ENCODE measurements at regions not wholly inside any gene's neighbourhood (a gene's known extent, or its start where the extent isn't known, plus 50 kb on each side); places are given as distances from the start of the nearest gene placed in this dataset.

DNA sequence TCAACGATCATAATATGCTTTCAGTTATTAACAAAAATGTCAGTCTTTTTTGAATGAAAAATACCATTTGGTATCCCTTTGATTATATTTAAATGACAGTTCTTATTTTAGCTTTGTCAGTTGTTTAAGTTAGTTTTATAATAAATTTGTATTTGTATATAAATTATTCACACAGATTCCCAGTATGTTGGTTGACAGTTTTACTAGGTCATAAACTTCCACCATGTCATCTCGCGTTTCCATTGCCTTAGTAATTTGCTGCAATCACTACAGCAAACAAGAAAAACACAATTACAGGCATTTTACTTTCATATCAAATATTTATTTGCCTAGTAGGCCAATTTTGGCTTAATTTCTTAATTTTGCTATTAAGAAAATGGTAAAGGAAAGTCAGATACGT, 109.6 kb upstream of the ANK2 start:
- Histone ChIP-seq H3K9me3 (no peaks in the 10 kb centered on the region), H3K27ac (no peak overlapping the region), H3K4me3 (no peak overlapping the region), H3K36me3 (no peaks in the 10 kb centered on the region), H3K27me3 (replicated peaks; ENCODE audit: insufficient read depth) (no peaks in the 10 kb centered on the region), H3K4me1 (replicated peaks) (no peaks in the 10 kb centered on the region)
- WGBS, result 39% methylated on average over 4 of the region's 4 CpGs
- TF ChIP-seq POLR2A (IDR thresholded peaks at IDR 0.05), result no peak
- DNase-seq (ENCODE audit: low spot score), result no peak
- intact Hi-C loops (cut with DNase I), result loop anchor here (5.0 kb wide), 2 partner anchors 173 to 303 kb away; partner anchors contain the start of genes LARP7 and ZGRF1

DNA sequence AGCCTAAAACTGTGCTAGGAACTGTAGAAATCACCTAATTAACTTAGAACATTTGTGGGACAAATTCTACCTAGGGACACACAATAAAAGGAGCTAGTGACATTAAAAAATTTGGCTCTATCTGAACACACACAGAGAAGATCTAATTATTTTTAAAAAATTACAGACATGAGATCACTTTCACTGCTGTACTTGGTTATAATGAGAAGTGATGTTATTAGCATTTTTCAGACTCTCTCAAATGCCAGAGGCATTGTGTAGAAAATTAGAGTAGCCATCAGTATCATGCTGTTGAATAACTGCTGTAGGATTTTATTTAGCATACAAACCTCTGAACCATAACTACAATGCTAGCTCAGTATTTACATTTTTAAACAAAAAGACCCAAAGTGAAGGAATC, 109.1 kb upstream of the ANK2 start:
- Histone ChIP-seq H3K27me3 (replicated peaks; ENCODE audit: insufficient read depth) (no peaks in the 10 kb centered on the region), H3K27ac (no peak overlapping the region), H3K4me3 (no peak overlapping the region), H3K36me3 (no peaks in the 10 kb centered on the region), H3K9me3 (no peaks in the 10 kb centered on the region), H3K4me1 (replicated peaks) (no peaks in the 10 kb centered on the region)
- no peak for DNase-seq (ENCODE audit: low spot score)
- no peak for TF ChIP-seq POLR2AphosphoS5 (IDR thresholded peaks at IDR 0.05)
- TF ChIP-seq POLR2A (IDR thresholded peaks at IDR 0.05), result no peak
- TF ChIP-seq, protein P1, sequence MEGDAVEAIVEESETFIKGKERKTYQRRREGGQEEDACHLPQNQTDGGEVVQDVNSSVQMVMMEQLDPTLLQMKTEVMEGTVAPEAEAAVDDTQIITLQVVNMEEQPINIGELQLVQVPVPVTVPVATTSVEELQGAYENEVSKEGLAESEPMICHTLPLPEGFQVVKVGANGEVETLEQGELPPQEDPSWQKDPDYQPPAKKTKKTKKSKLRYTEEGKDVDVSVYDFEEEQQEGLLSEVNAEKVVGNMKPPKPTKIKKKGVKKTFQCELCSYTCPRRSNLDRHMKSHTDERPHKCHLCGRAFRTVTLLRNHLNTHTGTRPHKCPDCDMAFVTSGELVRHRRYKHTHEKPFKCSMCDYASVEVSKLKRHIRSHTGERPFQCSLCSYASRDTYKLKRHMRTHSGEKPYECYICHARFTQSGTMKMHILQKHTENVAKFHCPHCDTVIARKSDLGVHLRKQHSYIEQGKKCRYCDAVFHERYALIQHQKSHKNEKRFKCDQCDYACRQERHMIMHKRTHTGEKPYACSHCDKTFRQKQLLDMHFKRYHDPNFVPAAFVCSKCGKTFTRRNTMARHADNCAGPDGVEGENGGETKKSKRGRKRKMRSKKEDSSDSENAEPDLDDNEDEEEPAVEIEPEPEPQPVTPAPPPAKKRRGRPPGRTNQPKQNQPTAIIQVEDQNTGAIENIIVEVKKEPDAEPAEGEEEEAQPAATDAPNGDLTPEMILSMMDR (IDR thresholded peaks at IDR 0.05), result no peak
- intact Hi-C loops (cut with DNase I), result loop anchor here (5.0 kb wide), 1 partner anchor 303 kb away; the partner anchor contains the start of genes LARP7 and ZGRF1

DNA sequence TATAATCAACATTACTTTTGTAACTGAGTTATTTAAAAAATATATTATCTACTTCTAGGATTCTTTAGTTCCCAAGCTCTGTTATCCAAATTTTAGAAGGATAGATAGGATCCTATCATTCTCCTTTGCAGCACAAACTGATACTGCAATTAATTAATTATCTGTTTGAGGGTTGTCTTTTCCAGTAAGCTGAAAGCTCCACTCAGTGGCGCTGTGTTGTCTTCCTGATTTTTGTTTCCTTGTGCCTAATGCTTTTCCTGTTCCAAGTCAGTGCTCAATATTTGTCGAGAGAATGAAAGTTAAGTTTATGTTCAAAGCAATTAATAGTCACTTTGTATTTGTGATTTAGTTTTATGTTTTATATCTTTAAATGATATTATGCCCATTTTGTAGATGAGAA, 107.4 kb upstream of the ANK2 start:
- intact Hi-C loops (cut with DNase I), result loop anchor here (5.0 kb wide), 1 partner anchor 305 kb away; the partner anchor contains the start of genes LARP7 and ZGRF1
- no peaks in the 10 kb centered on the region for H3K36me3 ChIP-seq
- no peaks in the 10 kb centered on the region for H3K9me3 ChIP-seq
- TF ChIP-seq POLR2AphosphoS5 (IDR thresholded peaks at IDR 0.05), result no peak
- TF ChIP-seq, protein P1 (IDR thresholded peaks at IDR 0.05), result no peak
- 81% methylated on average over 2 of the region's 2 CpGs for WGBS
- no peaks in the 10 kb centered on the region for H3K4me1 ChIP-seq (replicated peaks)
- H3K27ac ChIP-seq, result no peak overlapping the region
- no peak for DNase-seq (ENCODE audit: low spot score)
- no peak overlapping the region for H3K4me3 ChIP-seq
- H3K27me3 ChIP-seq (replicated peaks; ENCODE audit: insufficient read depth), result no peaks in the 10 kb centered on the region

DNA sequence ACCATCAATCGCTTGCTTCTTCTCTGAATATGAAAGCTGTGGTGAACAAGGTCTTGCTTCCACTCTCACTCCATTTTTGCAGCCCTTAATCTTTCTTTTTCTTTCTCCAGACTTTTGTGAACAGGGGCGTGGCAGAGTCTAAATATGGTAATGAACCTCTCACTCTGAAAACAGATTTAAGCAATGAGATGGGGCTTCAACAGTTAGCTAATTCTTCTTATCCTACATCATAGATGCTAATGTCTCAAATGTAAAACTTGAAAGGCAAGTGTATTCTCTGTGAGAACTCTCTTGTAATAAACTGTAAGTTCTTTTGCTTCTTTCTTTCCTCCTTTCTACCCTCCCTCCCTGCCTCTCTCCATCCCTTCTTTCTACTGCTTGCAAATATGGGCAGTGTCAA, 106.5 kb upstream of the ANK2 start:
- no peak for TF ChIP-seq POLR2A (IDR thresholded peaks at IDR 0.05)
- 92% methylated on average over 2 of the region's 2 CpGs for WGBS
- Histone ChIP-seq H3K9me3 (no peaks in the 10 kb centered on the region), H3K27ac (no peak overlapping the region), H3K36me3 (no peaks in the 10 kb centered on the region), H3K4me3 (no peak overlapping the region), H3K4me1 (replicated peaks) (no peaks in the 10 kb centered on the region), H3K27me3 (replicated peaks; ENCODE audit: insufficient read depth) (no peaks in the 10 kb centered on the region)
- intact Hi-C loops (cut with DNase I), result loop anchor here (5.0 kb wide), 1 partner anchor 306 kb away; the partner anchor contains the start of genes LARP7 and ZGRF1
- no peak for DNase-seq (ENCODE audit: low spot score)

DNA sequence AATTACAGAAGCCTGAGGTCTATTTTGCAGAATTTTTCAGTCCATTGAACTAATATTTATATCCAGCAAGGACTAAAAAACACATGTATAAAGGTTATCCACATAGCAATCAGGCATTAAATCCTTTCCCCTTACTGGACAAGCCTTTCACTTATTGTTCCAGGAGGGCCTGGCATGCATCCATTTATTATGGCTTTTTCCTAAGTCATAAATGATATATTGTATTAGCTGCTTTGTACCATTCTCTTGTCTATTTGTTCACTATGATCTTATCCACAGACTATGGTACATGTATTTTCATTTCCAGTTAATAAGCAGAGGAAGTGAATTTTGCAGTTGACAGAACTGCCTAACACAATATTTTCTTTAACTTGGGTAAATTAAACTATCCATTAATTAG, 105.4 kb upstream of the ANK2 start:
- intact Hi-C loops (cut with DNase I), result loop anchor here (5.0 kb wide), 1 partner anchor 307 kb away; the partner anchor contains the start of genes LARP7 and ZGRF1
- no peak for DNase-seq (ENCODE audit: low spot score)
- Histone ChIP-seq H3K9me3 (no peaks in the 10 kb centered on the region), H3K4me3 (no peak overlapping the region), H3K27ac (no peak overlapping the region), H3K36me3 (no peaks in the 10 kb centered on the region), H3K27me3 (replicated peaks; ENCODE audit: insufficient read depth) (no peaks in the 10 kb centered on the region), H3K4me1 (replicated peaks) (no peaks in the 10 kb centered on the region)
- TF ChIP-seq, protein P1 (IDR thresholded peaks at IDR 0.05), result no peak
- no peak for TF ChIP-seq POLR2AphosphoS5 (IDR thresholded peaks at IDR 0.05)
- TF ChIP-seq POLR2A (IDR thresholded peaks at IDR 0.05), result no peak

DNA sequence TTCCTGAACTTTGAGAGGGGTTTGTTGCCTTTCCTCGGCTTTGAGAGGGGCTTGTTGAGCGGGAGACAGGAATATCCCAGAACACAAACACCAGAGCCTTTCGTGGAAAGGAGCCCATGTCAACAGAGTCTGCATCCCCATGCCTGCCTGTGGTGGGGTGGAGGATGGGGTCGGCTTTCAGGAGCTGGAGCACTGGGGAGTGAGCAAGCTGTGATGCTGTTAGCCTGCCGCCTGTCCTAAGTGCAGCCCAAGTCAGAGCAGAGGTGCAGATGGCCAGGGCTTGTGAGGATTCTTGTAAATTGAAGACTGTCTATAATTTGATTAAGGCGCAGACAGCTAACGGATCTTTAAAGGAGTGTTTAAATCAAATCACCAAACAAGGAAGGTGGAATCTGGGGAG, 103.3 kb upstream of the ANK2 start:
- 54% methylated on average over 7 of the region's 7 CpGs for WGBS
- no peak overlapping the region for H3K4me3 ChIP-seq
- TF ChIP-seq POLR2A (IDR thresholded peaks at IDR 0.05), result no peak
- TF ChIP-seq, protein P1 (IDR thresholded peaks at IDR 0.05), result no peak
- no peak for TF ChIP-seq POLR2AphosphoS5 (IDR thresholded peaks at IDR 0.05)
- no peak for DNase-seq (ENCODE audit: low spot score)
- H3K9me3 ChIP-seq, result no peaks in the 10 kb centered on the region
- no peaks in the 10 kb centered on the region for H3K27me3 ChIP-seq (replicated peaks; ENCODE audit: insufficient read depth)
- H3K4me1 ChIP-seq (replicated peaks), result no peaks in the 10 kb centered on the region
- no peak overlapping the region for H3K27ac ChIP-seq
- intact Hi-C loops (cut with DNase I), result no loop called here
- no peaks in the 10 kb centered on the region for H3K36me3 ChIP-seq

Data from prostate gland (tissue), 2 donors.